HepG2 (cell line): ENCODE measurements at regions not wholly inside any gene's neighbourhood (a gene's known extent, or its start where the extent isn't known, plus 50 kb on each side); places are given as distances from the start of the nearest gene placed in this dataset.
A peak's percentile ranks its signal among the peaks of the same experiment; 100 is the strongest.

Experiments
- AGO1 ChIP-seq: fragments of 200-400 bp; formaldehyde crosslinking; IDR thresholded peaks from 2 replicates; pipeline ENCODE4 v1.6.1; 2017; ENCODE audit warnings: mild to moderate bottlenecking, low read depth, low read length, moderate library complexity; ENCODE audit not compliant: poor library complexity, severe bottlenecking
- ATRX ChIP-seq: sonication (generic); formaldehyde crosslinking; IDR thresholded peaks from 2 replicates; pipeline ENCODE4 v1.4.0; 2020; ENCODE audit warnings: missing genetic modification reagents, borderline replicate concordance
- BCL6 ChIP-seq: IDR thresholded peaks from 2 replicates; pipeline ENCODE4 v1.6.1; 2016; ENCODE audit warnings: missing genetic modification reagents, missing compliant biosample characterization
- EEA1 ChIP-seq: sonication (generic); formaldehyde crosslinking; IDR thresholded peaks from 2 replicates; pipeline ENCODE4 v1.5.1; 2020; ENCODE audit warnings: mild to moderate bottlenecking, missing genetic modification reagents, borderline replicate concordance
- KDM4B ChIP-seq: sonication (generic); formaldehyde crosslinking; IDR thresholded peaks from 2 replicates; pipeline ENCODE4 v1.4.0; 2020; ENCODE audit warnings: missing genetic modification reagents
- KDM6A ChIP-seq: IDR thresholded peaks from 2 replicates; pipeline ENCODE4 v1.6.1; 2016; ENCODE audit warnings: low read depth
- MYC ChIP-seq: sonication (generic); formaldehyde crosslinking; IDR thresholded peaks from 2 replicates; pipeline ENCODE4 v1.9.0; 2021; ENCODE audit warnings: missing genetic modification reagents, borderline replicate concordance
- NCOA1 ChIP-seq: sonication (generic); formaldehyde crosslinking; IDR thresholded peaks from 2 replicates; pipeline ENCODE4 v1.9.0; 2021; ENCODE audit warnings: missing genetic modification reagents
- NFIC ChIP-seq: IDR thresholded peaks from 2 replicates; pipeline ENCODE4 v1.6.1; 2012; ENCODE audit warnings: mild to moderate bottlenecking, low read length, inconsistent platforms
- SIN3B ChIP-seq: fragments of 150-350 bp; IDR thresholded peaks from 2 replicates; pipeline ENCODE4 v1.6.1; 2014; ENCODE audit warnings: low read length
- SMARCC2 ChIP-seq: fragments of 450-650 bp; IDR thresholded peaks from 2 replicates; pipeline ENCODE4 v1.6.1; 2017; ENCODE audit warnings: antibody characterized with exemption, mild to moderate bottlenecking
- SUZ12 ChIP-seq: fragments of 150-350 bp; IDR thresholded peaks from 2 replicates; pipeline ENCODE4 v1.6.1; 2014; ENCODE audit warnings: low read depth, low read length
- TAF15 ChIP-seq: fragments of 200-400 bp; formaldehyde crosslinking; IDR thresholded peaks from one replicate; pipeline ENCODE4 v1.6.1; 2018; ENCODE audit warnings: mild to moderate bottlenecking, low read depth, low read length; ENCODE audit not compliant: poor library complexity, severe bottlenecking
- ZFY ChIP-seq: sonication (generic); formaldehyde crosslinking; IDR thresholded peaks from 2 replicates; pipeline ENCODE4 v1.4.0; 2020; ENCODE audit warnings: missing genetic modification reagents
- ZNF235 ChIP-seq: sonication (generic); formaldehyde crosslinking; IDR thresholded peaks from 2 replicates; pipeline ENCODE4 v1.8.1; 2023; ENCODE audit warnings: mild to moderate bottlenecking, missing genetic modification reagents, borderline replicate concordance
- ZNF264 ChIP-seq: sonication (generic); formaldehyde crosslinking; IDR thresholded peaks from 2 replicates; pipeline ENCODE4 v1.4.0; 2020; ENCODE audit warnings: missing genetic modification reagents
- ZNF496 ChIP-seq: sonication (generic); formaldehyde crosslinking; IDR thresholded peaks from 2 replicates; pipeline ENCODE4 v1.8.1; 2023; ENCODE audit warnings: mild to moderate bottlenecking, moderate library complexity, missing genetic modification reagents; ENCODE audit not compliant: insufficient replicate concordance
- ZNF713 ChIP-seq: sonication (generic); formaldehyde crosslinking; IDR thresholded peaks from 2 replicates; pipeline ENCODE4 v1.4.0; 2020; ENCODE audit warnings: mild to moderate bottlenecking, missing genetic modification reagents
- ZNF776 ChIP-seq: sonication (generic); formaldehyde crosslinking; IDR thresholded peaks from 2 replicates; pipeline ENCODE4 v1.4.0; 2020; ENCODE audit warnings: mild to moderate bottlenecking, missing genetic modification reagents
- TF ChIP-seq, protein P1 (sequence below): sonication (generic); formaldehyde crosslinking; conservative IDR thresholded peaks from 2 replicates; pipeline ENCODE4 v1.8.0; 2022; ENCODE audit warnings: missing genetic modification reagents
- TF ChIP-seq, protein P2 (sequence below): IDR thresholded peaks from 2 replicates; pipeline ENCODE4 v1.6.1; 2018; ENCODE audit warnings: missing genetic modification reagents
- TF ChIP-seq, protein P3 (sequence below): sonication (generic); formaldehyde crosslinking; IDR thresholded peaks from 2 replicates; pipeline ENCODE4 v1.4.0; 2020; ENCODE audit warnings: mild to moderate bottlenecking, missing genetic modification reagents
- TF ChIP-seq, protein P4 (sequence below): sonication (generic); formaldehyde crosslinking; IDR thresholded peaks from 2 replicates; pipeline ENCODE4 v1.4.0; 2020; ENCODE audit warnings: mild to moderate bottlenecking, missing genetic modification reagents, borderline replicate concordance
- TF ChIP-seq, protein P5 (sequence below): sonication (generic); formaldehyde crosslinking; IDR thresholded peaks from 2 replicates; pipeline ENCODE4 v1.5.0; 2020; ENCODE audit warnings: mild to moderate bottlenecking, missing genetic modification reagents

DNA sequence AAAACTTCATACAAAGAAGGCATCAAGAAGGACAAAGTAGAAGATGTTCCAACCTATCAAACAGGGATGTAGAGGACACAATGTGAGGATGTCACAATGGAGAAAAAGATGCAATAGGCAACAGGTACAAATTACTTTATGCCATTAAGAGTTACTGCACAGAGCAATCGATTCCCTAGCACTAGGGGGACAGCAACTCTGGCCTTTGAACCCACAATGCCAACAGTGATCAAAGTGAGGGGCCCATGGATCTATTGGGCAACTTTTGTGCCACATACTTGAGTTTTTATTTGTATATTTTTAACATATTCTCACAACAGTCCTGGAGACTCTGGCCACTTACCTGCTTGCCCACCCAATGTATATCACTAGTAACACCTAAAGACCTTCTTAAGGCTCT, 220.2 kb downstream of the HNMT start (continued):
- TF ChIP-seq, protein P1, sequence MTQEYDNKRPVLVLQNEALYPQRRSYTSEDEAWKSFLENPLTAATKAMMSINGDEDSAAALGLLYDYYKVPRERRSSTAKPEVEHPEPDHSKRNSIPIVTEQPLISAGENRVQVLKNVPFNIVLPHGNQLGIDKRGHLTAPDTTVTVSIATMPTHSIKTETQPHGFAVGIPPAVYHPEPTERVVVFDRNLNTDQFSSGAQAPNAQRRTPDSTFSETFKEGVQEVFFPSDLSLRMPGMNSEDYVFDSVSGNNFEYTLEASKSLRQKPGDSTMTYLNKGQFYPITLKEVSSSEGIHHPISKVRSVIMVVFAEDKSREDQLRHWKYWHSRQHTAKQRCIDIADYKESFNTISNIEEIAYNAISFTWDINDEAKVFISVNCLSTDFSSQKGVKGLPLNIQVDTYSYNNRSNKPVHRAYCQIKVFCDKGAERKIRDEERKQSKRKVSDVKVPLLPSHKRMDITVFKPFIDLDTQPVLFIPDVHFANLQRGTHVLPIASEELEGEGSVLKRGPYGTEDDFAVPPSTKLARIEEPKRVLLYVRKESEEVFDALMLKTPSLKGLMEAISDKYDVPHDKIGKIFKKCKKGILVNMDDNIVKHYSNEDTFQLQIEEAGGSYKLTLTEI = no peak
- no peak for TF ChIP-seq MYC (CRISPR knock-in tag)
- TF ChIP-seq, protein P2, sequence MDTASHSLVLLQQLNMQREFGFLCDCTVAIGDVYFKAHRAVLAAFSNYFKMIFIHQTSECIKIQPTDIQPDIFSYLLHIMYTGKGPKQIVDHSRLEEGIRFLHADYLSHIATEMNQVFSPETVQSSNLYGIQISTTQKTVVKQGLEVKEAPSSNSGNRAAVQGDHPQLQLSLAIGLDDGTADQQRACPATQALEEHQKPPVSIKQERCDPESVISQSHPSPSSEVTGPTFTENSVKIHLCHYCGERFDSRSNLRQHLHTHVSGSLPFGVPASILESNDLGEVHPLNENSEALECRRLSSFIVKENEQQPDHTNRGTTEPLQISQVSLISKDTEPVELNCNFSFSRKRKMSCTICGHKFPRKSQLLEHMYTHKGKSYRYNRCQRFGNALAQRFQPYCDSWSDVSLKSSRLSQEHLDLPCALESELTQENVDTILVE (CRISPR knock-in tag) = no peak
- TF ChIP-seq ZNF264 (CRISPR knock-in tag) = peak; percentile 61; the same call in 1 of the 2 replicates
- TF ChIP-seq AGO1 = no peak
- no peak for TF ChIP-seq ZNF496 (CRISPR knock-in tag)
- TF ChIP-seq EEA1 (CRISPR knock-in tag) = no peak
- TF ChIP-seq ZNF776 (CRISPR knock-in tag) = no peak
- TF ChIP-seq, protein P3, sequence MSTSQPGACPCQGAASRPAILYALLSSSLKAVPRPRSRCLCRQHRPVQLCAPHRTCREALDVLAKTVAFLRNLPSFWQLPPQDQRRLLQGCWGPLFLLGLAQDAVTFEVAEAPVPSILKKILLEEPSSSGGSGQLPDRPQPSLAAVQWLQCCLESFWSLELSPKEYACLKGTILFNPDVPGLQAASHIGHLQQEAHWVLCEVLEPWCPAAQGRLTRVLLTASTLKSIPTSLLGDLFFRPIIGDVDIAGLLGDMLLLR (CRISPR knock-in tag) = no peak
- TF ChIP-seq SIN3B = no peak
- TF ChIP-seq SMARCC2 = no peak
- TF ChIP-seq NCOA1 (CRISPR knock-in tag) = no peak
- no peak for TF ChIP-seq SUZ12
- TF ChIP-seq ZNF235 (CRISPR knock-in tag) = no peak
- peak; percentile 50; the same call in 1 of the 2 replicates for TF ChIP-seq NFIC
- TF ChIP-seq ZFY (CRISPR knock-in tag) = no peak
- TF ChIP-seq ZNF713 = no peak
- no peak for TF ChIP-seq ATRX (CRISPR knock-in tag)
- TF ChIP-seq, protein P4, sequence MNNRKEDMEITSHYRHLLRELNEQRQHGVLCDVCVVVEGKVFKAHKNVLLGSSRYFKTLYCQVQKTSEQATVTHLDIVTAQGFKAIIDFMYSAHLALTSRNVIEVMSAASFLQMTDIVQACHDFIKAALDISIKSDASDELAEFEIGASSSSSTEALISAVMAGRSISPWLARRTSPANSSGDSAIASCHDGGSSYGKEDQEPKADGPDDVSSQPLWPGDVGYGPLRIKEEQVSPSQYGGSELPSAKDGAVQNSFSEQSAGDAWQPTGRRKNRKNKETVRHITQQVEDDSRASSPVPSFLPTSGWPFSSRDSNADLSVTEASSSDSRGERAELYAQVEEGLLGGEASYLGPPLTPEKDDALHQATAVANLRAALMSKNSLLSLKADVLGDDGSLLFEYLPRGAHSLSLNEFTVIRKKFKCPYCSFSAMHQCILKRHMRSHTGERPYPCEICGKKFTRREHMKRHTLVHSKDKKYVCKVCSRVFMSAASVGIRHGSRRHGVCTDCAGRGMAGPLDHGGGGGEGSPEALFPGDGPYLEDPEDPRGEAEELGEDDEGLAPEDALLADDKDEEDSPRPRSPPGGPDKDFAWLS (CRISPR knock-in tag) = no peak
- TF ChIP-seq TAF15 = no peak
- TF ChIP-seq BCL6 (CRISPR knock-in tag) = peak; percentile 46; the same call in 1 of the 2 replicates
- no peak for TF ChIP-seq KDM4B (CRISPR knock-in tag)
- TF ChIP-seq, protein P5, sequence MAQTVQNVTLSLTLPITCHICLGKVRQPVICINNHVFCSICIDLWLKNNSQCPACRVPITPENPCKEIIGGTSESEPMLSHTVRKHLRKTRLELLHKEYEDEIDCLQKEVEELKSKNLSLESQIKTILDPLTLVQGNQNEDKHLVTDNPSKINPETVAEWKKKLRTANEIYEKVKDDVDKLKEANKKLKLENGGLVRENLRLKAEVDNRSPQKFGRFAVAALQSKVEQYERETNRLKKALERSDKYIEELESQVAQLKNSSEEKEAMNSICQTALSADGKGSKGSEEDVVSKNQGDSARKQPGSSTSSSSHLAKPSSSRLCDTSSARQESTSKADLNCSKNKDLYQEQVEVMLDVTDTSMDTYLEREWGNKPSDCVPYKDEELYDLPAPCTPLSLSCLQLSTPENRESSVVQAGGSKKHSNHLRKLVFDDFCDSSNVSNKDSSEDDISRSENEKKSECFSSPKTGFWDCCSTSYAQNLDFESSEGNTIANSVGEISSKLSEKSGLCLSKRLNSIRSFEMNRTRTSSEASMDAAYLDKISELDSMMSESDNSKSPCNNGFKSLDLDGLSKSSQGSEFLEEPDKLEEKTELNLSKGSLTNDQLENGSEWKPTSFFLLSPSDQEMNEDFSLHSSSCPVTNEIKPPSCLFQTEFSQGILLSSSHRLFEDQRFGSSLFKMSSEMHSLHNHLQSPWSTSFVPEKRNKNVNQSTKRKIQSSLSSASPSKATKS (CRISPR knock-in tag) = no peak
- TF ChIP-seq KDM6A (CRISPR knock-in tag) = no peak
